ENCODE measurements at regions not wholly inside any gene's neighbourhood (a gene's known extent, or its start where the extent isn't known, plus 50 kb on each side); places are given as distances from the start of the nearest gene placed in this dataset.

DNA sequence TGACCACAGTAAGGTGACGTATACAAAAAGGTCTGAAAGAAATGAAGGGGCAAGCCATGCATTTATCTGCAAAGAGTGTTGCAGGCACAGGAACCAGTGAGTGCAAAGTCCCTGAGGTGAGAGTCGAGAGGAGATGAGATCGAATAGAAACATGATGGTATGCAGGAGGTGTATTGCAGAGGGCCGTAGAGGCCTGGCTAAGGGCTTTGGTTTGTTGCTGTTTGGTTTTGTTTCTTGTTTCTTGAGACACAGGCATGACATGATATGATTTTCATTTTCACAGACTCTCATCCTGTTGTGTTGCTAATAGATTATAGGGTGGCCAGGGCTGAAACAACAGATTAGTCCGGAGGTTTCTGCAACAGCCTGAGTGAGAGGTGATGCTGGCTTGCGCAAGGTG lies 80.4 kb downstream of the HSPH1 start:
- DNase-seq, result no peak

DNA sequence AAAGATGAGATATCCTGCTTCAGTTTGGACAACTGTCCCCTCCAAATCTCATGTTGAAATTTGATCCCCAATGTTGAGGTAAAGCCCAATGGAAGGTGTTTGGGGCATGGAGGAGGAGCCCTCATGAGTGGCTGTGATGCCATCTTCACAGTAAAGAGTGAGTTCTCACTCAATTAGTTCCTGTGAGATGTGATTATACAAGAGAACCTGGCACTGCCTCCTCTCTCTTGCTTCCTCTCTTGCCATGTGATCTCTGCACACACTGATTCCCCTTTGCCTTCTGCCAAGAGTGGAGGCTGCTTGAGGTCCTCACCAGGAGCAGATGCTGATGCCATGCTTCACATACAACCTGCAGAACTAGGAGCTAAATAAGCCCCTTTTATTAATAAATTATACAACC lies 86.9 kb downstream of the HSPH1 start:
- no peak for DNase-seq

DNA sequence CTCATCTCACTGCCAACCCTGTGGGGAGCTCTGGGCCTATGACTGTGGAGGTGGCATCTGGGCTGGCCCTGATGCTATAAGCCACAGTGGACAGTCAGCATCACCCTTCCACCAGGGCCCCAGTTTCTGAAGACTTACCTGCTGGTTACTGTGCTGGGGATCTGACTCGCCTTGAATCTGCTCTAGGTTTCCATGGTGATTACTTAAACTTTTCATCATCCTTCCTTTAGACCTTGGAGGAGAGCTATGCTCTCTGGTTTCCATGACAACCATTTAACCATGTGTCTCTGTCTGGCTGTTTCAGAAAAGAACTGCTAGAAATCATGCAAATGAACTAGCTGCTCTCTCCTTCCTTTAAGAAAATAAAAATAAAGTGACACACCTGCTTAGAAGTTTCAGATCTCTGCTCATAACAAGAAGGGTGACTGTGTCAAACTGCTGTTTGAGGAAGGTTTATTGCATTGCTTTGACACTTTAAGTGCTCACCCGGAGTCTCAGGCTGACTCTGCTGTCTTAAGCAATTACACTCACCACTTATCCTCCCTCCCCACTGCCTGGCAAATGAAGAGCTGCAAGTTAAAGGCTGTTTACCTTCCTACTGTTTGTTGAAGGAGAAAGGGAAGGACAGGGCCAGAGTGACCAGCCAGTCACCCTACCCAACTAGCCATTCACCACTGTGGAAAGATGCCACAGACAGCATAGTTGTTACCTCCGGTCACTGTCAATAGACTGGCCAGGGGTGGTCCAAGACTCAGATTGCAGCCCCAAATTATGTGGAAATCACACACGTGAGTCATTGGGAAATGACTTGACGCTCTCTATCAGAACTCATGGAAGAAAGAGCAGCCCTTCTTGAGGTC lies 87.6 kb downstream of the HSPH1 start:
- DNase-seq, result peak; percentile 33

DNA sequence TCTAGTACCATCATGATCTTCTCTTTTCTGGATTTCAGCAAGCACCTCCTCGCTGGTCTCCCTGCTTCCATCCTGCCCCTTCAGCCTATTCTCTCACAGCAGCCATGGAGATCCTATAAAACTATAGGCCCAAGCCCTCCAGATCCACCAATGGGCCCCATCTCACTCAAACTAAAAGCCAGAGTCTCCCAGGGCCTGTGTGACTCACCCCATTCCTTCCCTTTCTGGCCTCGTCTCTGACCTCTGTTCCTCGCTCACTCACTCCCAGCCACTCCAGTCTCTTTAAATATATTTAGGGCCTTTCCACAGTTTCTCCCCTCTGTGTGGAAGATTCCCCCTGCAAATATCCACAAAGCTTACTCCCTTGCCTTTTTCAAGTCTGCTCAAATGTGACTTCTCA lies 89.7 kb downstream of the HSPH1 start:
- DNase-seq, result no peak

DNA sequence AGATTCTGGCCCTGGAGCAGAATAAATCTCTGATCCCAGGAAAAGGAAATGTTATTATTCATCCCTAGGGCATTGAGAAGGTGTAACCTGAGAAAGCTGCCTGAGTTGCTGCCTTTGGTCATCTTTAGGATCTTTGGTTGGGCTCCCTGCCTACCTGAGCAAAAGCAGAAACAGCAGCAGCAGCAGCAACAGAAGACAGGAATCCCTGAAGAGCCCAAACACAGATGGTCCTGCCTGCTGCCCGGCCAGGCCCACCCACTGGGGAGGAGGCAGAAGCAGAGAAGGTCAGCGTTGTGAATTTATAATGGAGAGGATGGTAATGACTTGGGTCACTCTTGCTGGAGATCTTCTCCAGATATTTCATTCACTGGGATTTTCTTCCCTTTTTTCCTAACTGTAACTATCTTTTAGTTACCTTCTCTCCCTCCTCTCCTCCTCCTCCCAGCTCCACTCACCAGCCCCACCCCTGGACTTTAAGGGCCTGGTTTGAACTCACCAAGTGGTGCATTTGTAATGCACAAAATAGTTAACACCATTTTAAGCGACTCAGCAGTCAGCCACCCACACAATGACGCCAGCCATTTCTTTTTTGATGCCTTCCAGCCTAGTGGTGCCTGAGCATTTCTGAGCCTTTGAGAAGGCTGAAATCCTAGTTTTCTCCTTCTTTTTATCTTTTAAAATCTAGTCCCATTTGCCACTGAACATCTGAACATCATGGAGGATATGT lies 91.7 kb downstream of the HSPH1 start:
- DNase-seq, result no peak

DNA sequence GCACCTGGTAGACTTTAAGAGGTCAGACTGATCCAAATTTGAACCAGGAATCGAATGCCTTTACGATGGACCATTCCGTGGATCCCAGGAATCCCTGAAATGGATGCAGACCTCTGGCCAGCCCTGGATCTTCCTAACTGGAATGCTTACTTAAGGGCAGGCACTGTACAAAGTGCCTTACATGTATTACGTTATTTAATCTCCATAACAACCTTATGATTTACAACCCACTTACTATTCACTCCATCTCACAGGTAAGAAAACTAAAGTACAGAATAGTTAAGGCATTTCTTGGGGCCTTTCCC lies 93.6 kb downstream of the HSPH1 start:
- DNase-seq, result no peak

DNA sequence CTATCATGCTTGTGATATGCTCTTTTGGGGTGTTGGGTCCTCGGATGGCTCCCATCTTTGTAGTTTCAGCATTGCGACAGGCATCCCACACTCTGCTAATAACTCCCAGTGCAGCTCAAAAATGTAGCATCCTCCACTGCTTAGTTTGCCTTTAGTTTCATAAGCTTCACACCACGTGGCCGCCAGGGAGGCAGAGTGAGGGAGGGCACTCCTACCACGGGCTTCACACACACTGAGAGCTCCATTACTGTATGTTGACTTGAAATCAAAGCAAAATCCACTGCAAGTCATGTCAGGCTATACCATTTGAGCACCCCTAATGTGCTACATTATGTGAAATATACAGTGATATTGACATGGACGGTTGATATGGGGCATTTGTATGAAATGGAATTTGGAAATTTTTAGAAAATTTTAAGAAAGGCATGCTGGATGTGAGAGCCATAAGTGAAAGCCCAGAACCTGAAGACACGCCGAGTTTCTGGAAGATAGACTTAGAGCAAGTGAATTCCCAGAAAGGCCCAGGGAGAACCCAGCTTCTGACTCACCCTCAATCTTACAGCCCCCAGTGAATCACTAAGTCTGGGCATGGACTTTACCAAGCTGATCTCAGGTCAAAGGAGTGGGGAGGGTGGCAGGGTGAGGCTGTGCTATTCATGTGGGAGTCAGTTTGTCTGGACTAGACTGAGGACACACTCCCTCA lies 94.1 kb downstream of the HSPH1 start:
- DNase-seq, result no peak

DNA sequence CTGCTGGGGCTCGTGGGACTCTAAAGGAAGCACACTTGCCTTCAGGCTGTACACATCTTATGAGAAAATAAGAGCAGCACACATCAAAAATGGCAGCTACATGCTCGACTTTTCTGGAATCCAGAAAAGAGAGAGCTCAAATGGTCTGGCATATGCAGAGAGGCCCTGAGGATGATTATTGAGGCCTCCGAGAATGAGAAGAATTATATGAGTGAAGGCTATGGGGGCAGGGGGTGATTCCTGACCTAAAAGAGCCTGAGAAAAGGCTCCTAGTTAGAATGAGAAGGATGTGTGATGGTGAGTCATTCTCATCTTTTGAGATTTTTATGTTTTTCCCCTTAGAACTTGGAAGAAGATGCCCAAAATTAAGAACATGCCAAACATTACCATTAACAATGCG lies 97.1 kb downstream of the HSPH1 start:
- DNase-seq, result no peak

DNA sequence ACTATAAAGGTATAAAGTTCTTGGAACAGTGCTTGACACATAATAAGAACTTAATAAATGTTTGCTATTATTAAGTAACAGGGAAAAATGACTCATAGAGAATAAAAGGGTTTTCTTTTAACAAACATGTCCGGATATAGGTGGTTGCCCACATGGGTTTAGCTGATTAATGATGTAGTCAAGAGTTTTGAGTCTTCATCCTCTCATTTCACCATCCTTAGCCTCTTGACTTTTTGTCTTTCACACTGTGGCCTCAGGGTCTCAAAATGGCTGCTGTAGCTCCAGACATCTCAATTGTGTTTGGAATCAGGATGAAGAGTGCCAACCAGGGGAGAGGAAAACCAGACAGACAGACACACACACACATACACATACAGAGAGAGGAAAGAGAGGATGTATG lies 97.9 kb downstream of the HSPH1 start:
- no peak for DNase-seq

DNA sequence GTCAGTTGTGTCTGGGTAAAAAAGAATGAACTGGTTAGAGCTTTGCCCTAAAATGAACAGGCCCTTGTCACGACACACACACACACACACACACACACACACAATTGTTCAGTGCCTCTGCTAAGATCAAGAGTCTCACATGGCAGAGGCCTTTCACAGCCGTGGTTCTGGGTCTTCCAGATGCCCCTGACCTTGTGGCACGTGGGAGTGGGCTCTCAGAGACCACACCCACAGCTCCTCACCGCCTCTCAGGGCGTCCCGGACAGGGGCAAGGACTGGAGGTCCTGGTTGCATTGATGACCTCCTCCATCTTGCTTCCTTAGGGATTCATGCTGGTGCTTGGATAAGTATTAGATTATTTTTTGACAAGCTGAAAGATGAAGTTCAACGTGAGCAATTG lies 101.0 kb downstream of the HSPH1 start:
- no peak for DNase-seq

DNA sequence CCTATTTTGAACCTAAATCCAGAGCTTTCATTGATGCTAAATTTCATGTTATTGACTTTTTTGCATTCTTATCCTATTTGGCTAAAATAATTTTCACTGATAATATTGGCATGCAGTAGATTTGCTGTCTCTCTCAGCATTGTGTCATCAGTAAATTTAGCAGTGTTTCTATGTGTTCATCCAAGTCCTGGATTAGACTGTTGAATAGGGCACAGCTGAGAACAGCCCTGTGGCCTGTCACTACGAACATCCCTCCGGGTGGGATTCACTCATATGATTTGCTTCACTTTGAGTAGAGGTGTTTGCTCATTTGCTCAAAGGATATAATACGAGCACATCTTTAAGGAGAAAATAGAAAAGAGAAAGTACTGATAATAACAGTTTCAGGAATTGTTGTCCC lies 101.5 kb downstream of the HSPH1 start:
- DNase-seq, result no peak

DNA sequence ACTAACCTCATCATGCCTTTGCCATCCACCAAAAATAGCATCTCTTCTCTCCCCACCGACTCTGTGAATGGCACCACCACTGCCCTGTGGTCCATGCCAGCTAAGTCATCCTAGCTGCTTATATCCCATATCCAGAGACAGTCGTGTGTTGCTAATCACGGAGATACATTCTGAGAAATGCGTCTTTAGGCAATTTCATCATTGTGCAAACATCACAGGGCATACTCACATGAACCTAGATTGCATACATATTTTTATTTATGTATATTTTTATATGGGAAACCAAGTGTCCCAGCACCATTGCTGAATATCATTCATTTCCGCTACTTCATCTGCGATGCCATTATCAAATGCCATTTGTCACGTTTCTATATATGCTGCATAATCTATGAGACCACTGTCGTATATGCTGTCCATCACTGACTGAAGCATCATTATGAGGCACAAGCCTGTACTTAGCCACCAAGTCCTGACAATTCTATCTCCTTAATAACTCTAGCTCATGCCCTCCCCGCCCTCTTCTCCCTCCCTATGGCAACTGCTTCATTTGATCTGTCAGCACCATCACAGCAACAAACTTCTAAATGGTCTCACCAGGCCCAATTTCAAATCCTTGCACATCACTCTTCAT lies 104.2 kb downstream of the HSPH1 start:
- DNase-seq, result no peak

DNA sequence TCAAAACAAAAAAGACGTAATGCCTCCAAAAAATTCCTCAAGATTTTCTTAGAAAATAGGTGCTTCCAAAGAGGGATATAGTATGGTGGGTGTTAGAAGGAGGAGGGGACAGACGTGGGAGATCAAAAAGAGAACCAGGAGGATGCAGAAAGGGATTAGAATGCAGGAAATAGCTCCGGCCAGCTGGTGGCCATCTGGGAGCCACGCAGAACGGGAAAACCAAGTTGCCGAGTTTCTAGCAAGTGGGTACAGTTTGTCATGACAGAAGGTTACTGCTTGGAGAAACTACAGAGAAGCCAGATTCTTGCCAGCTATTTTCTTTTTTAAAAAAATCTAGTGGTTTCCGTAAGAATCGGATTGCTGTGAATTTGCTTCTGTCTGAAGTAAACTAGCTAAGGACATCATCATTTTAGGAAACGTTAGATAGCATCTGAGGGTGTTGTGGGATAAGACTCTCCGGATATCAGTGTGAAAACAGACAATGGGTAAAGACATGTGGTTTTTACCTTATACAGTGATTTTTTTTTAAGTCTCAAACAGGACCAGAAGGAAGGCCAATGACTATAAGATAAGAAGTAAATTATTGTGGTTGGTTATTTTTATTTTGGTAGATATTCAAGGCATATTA lies 104.9 kb downstream of the HSPH1 start:
- DNase-seq, result no peak

DNA sequence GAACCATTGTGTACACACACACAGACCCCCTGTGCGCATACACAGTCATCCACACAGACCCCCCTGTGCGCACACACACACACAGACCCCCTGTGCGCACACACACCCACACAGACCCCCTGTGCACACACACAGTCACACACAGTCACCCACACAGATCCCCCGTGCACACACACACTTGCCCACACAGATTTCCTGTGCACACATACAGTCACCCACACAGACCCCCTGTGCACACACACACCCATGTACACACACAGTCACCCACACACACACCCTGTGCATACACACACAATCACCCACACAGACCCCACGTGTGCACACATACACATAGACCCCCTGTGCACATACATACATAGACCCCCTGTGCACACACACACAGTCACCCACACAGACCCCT lies 106.1 kb downstream of the HSPH1 start:
- DNase-seq, result no peak

DNA sequence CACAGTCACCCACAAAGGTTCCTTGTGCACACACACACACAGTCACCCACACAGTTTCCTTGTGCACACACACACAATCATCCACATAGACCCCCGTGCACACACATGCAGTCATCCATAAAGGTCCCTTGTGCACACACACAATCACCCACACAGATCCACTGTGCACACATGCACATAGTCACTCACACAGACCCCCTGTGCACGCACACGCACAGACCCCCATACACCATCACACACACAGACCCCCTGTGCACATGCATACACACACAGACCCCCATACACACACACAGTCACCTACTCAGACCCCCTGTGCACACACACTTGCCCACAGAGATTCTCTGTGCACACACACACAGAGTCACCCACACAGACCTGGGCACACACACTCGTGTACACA lies 107.1 kb downstream of the HSPH1 start:
- no peak for DNase-seq

DNA sequence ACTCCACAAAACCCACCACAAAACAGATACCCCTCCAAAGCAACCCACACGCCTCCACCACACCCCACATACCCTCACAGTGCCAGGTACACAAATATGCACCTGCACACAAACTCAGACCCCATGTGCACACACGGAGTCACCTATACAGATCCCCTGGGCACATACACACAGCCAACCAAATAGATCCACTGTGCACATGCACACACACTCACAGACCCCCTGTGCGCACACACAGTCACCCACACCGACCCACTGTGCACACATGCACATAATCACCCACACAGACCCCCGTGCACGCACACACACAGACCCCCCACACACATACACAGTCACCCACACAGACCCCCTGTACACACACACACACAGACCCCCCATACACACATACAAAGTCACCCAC lies 107.8 kb downstream of the HSPH1 start:
- DNase-seq, result no peak

DNA sequence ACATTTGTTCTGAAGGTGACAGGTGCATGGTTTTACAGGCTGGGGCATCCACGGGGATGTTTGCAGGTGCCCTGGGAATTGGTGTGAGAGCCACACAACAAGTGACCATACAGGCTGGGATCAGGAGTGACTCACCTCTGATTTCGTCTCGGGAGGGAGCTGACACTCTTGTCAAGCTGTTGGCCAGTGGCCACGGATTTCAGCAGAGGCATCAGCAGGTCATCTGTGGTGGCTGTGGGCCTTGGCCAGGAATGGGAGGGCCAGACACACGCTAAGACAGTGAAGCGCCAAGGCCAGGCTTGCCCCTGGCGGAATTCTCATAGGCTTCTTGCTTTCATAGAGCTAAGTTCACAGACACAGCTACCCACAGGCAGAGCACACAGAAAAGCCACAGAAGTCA lies 108.6 kb downstream of the HSPH1 start:
- DNase-seq, result no peak

DNA sequence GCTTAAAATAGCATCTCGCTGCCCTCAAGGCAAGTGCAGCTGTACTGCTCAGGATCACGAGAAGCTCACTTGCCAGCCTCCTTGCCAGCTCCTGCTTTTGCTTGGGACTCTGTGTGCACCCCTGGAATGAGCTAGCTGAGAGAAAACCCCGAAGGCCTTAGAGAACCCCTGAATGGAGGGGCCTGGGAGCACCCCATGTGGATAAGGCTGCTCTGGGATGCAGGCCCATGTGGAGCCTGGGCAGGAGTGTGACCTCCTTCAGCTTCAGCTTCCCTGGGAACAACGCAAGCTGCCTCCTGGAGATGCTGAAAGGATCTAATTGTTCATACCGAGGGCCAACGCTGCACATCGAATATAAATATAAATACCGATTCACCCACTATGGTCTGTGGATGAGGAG lies 109.2 kb downstream of the HSPH1 start:
- DNase-seq, result no peak

DNA sequence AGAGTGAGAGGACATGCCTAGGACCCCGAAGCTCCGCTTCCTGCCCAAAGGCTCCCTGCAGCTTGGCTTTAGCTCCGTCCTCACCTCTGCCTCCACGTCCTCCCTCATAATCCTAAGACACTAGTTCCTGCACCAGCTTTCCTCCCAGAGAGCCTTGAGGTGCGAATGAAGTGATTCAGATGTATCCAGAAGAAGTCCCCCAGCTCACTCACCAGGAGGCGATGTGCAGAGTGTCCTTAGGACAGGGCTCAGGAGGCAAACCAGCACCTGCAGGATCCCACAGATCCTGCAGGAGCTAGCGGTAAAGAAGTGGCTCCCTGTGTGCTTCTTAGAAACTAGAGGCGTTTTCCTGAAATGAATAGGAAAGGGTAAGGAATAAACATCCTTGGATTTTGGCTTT lies 109.7 kb downstream of the HSPH1 start:
- no peak for DNase-seq

DNA sequence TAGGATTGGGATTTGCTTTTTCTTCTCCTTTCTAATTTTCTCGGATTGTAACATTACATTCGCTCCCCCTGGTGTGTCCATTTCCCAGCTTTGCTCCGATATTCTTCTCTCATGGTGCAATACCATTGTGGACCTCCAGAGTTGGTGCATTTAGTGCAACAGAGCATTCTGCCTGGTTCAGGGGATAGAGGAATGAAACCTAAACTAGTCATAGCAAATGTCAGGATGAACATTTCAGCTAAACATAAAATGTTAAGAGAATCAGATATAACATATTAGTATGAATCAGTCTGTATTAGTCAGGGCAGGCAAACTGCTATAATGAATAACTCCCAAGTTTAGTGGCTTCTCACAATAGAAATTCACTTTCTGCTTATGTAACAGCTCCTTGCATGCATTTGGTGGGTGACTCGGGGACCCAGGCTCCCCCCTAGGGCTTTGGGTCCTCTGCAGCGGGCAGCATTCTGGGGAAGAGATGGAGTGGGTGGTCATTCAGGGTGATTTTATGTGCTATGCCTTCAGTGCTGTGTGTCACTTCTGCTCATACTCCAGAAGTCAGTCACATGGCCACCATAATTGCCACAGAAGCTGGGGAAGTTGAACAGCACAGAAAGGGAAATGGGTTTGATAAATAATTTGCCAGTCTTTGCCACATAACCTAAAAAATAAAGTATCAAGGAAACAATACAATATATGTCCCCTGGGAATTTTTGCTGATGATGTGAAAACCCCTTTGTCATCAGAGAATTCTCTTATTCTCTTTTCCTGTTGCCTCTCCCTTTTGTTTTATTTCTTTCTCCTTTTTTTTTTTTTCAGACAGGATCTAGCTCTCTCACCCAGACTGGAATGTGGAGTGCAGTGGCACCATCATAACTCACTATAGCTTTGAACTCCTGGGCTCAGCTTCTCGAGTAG lies 111.0 kb downstream of the HSPH1 start:
- DNase-seq, result no peak

DNA sequence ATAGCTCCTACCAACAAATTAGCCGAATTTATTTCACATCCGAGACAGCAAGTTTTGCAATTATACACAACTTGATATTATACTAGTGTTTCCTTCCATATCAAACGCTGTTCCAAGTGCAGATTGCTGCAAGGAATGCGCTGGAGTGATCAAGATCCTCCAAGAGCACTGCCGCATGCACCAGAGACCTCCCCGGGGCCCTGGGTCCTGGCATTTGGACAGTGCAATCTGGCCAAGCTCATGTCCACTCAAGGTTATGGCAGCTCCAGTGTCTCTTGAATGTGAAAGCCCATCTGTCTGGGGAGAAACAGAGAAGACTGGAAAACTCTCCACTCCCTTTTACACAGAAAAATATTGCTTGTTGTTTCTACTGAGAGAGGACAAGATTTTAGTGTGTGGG lies 111.9 kb downstream of the HSPH1 start:
- DNase-seq, result no peak

DNA sequence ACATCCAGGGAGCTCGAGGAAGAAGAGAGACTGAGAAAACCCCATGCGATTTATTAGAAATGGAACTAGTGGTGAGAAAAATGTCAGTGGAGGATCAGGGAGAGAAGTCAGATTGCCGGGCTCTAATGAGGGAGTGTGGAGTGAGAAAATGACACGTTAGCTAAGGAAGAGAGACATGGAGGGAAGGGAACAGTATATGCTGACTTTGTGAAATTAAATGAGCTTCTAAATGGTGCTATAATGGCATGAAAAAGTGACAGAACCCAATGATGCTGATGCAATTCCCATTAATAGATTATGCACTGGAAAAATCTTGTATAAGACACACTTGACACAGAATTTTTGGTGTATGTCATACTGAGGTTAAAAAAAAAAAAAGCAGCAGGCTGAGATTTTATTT lies 112.6 kb downstream of the HSPH1 start:
- DNase-seq, result no peak
